Spleen (tissue), 3 donors: ENCODE measurements at regions not wholly inside any gene's neighbourhood (a gene's known extent, or its start where the extent isn't known, plus 50 kb on each side); places are given as distances from the start of the nearest gene placed in this dataset.

Experiments used
- POLR2A ChIP-seq, 3 donors: fragments of 450-650 bp; IDR thresholded peaks; one replicate each; pipeline ENCODE4 v1.5.1; 2017; ENCODE audit warnings: antibody characterized with exemption in 3 of 3, mild to moderate bottlenecking in 1 of 3
- POLR2AphosphoS5 ChIP-seq, 3 donors: sonication (generic); formaldehyde crosslinking; IDR thresholded peaks; one replicate each; pipeline ENCODE4 v1.5.1; 2017; ENCODE audit warnings: antibody characterized with exemption in 3 of 3

- no peak for TF ChIP-seq POLR2A (IDR thresholded peaks at IDR 0.05)
- no peak for TF ChIP-seq POLR2AphosphoS5 (IDR thresholded peaks at IDR 0.05)
Observed at GRCh38 chr14:89498878-89499277, 81.8 kb upstream of the FOXN3 start.
